BE2C (cell line): ENCODE measurements at regions not wholly inside any gene's neighbourhood (a gene's known extent, or its start where the extent isn't known, plus 50 kb on each side); places are given as distances from the start of the nearest gene placed in this dataset.

Source experiments
- DNase-seq: peaks from one replicate; pipeline ENCODE4 v3.0.0-alpha.2; 2020
- H3K27me3 ChIP-seq: fragments of 250-450 bp; sonication (Bioruptor Pico); 2 replicates; pipeline ENCODE4 v1.5.1; 2020; ENCODE audit warnings: mild to moderate bottlenecking
- H3K36me3 ChIP-seq: fragments of 250-450 bp; sonication (Bioruptor Pico); 2 replicates; pipeline ENCODE4 v1.5.1; 2020; ENCODE audit warnings: mild to moderate bottlenecking
- H3K4me1 ChIP-seq: fragments of 250-450 bp; sonication (Bioruptor Pico); 2 replicates; pipeline ENCODE4 v1.5.1; 2020
- H3K4me3 ChIP-seq: 2 replicates; pipeline ENCODE4 v1.5.1; 2011; ENCODE audit warnings: low read depth, low read length
- H3K9me3 ChIP-seq: fragments of 250-450 bp; sonication (Bioruptor Pico); 2 replicates; pipeline ENCODE4 v1.5.1; 2020
- CTCF ChIP-seq: IDR thresholded peaks from 2 replicates; pipeline ENCODE4 v1.5.1; 2012; ENCODE audit warnings: mild to moderate bottlenecking, low read depth, low read length

DNA sequence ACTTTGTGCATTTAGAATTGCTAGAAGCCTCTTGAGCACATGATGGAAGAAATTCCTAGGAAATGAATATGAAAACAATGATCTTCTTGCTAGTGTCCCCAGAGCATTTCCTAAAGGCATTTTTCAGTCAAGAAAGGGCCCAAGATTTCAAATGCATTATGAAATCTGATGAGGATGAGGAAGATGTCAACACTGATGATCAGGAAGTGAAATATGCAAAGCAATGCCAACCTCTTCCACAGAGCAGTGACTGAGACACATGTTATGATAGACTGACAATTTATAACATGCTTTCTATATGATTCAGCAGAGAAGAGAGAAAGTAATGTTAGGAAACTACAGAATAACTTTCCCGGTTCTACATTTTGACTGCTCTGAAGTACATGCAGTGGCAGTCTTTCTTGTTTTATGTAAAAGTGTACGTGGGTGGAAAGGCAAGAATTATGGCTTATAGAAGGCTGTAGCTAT lies 859.1 kb upstream of the GOT2 start:
- H3K36me3 ChIP-seq = no peaks in the 10 kb centered on the region
- H3K27me3 ChIP-seq = no peaks in the 10 kb centered on the region

DNA sequence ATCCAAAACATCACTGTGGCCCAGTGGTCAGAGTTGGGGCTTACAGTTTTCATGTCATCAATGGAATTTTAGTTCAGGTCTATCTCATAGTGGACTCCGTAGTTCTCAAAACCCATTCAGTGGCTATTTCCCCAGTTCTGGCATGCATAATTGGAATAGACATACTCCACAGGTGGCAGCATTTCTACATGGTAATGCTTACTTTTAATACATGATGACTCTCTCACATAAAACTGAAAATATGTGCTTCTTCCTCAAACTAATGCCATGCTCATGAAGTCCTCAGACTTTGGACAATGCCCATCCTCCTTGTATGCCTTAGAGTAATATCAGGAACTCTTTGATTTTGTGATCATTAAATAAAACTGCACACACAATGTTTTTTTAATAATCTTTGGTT lies 857.4 kb upstream of the GOT2 start:
- Histone ChIP-seq H3K4me1 (no peaks in the 10 kb centered on the region), H3K4me3 (no peak overlapping the region), H3K9me3 (no peaks in the 10 kb centered on the region), H3K27me3 (no peaks in the 10 kb centered on the region), H3K36me3 (no peaks in the 10 kb centered on the region)
- no peak for TF ChIP-seq CTCF
- DNase-seq = no peak

More for the DNA sequence above, 859.1 kb upstream of the GOT2 start:
- Histone ChIP-seq H3K4me3 (no peak overlapping the region), H3K9me3 (no peaks in the 10 kb centered on the region), H3K4me1 (no peaks in the 10 kb centered on the region)
- no peak for TF ChIP-seq CTCF
- DNase-seq = no peak

DNA sequence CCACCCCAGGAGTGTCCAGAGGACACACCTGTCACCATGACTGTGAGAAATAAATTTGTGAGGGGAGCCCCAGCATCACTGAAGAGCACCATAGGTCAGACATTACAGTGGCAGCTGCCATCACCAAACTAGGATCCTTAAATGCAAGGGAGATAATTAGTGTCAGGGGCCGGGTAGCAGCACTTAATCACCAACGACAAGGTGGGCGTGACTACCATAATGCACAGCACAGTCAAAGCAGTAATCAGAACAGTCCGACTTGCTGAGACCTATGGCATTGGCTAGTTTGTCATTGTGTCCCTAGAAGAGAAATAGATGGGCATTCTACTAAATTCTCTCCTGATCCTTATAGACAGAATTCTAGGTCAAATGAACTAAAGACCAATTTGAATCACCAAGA lies 856.7 kb upstream of the GOT2 start:
- no peak for TF ChIP-seq CTCF
- Histone ChIP-seq H3K9me3 (no peaks in the 10 kb centered on the region), H3K27me3 (no peaks in the 10 kb centered on the region), H3K4me3 (no peak overlapping the region), H3K4me1 (no peaks in the 10 kb centered on the region), H3K36me3 (no peaks in the 10 kb centered on the region)
- DNase-seq = no peak

DNA sequence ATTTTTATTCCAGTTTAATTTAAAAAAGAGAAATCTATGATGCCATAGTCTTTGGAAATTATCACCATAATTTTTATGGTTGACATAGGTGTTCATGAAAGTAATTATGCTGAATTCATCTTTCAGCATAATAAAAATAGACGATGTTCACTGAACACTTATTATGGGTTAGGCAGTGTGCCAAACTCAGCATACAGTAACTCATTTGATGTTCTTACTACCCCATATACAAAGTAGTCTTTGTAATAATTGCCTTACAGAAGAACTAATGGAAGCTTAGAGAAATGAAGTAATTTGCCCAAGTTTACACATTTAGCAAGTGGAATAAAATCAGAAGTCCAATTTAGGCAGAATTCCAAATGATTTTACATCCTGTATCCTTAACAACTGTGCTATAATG lies 852.2 kb upstream of the GOT2 start:
- no peaks in the 10 kb centered on the region for H3K36me3 ChIP-seq
- H3K4me3 ChIP-seq = no peak overlapping the region
- TF ChIP-seq CTCF = no peak
- no peak for DNase-seq
- H3K4me1 ChIP-seq = no peaks in the 10 kb centered on the region
- H3K9me3 ChIP-seq = no peaks in the 10 kb centered on the region; the same call in 1 of the 2 replicates
- no peaks in the 10 kb centered on the region for H3K27me3 ChIP-seq

GRCh38 chr16:59574296-59574695 lies 840.2 kb upstream of the GOT2 start:
- Histone ChIP-seq H3K9me3 (no peaks in the 10 kb centered on the region; the same call in 1 of the 2 replicates), H3K36me3 (no peaks in the 10 kb centered on the region), H3K4me3 (no peak overlapping the region), H3K4me1 (no peaks in the 10 kb centered on the region), H3K27me3 (no peaks in the 10 kb centered on the region)
- no peak for DNase-seq
- no peak for TF ChIP-seq CTCF

GRCh38 chr16:59573528-59574271 lies 839.6 kb upstream of the GOT2 start:
- no peaks in the 10 kb centered on the region for H3K4me1 ChIP-seq
- H3K9me3 ChIP-seq = no peaks in the 10 kb centered on the region; the same call in 1 of the 2 replicates
- no peak overlapping the region for H3K4me3 ChIP-seq
- H3K27me3 ChIP-seq = no peaks in the 10 kb centered on the region
- H3K36me3 ChIP-seq = no peaks in the 10 kb centered on the region
- no peak for DNase-seq
- no peak for TF ChIP-seq CTCF
